Tibial nerve (tissue), 4 donors: ENCODE measurements at regions not wholly inside any gene's neighbourhood (a gene's known extent, or its start where the extent isn't known, plus 50 kb on each side); places are given as distances from the start of the nearest gene placed in this dataset.
A peak's percentile ranks its signal among the peaks of the same experiment; 100 is the strongest.

Experiments
- DNase-seq, 2 donors: peaks; one replicate each; pipeline ENCODE4 v3.0.0-alpha.2; 2019; ENCODE audit warnings: low spot score in 2 of 2
- H3K27ac ChIP-seq, 4 donors: fragments of 200-600 bp; sonication (generic) in 3 of 4; one replicate each; pipeline ENCODE4 v1.5.1; 2017 to 2019; ENCODE audit warnings: mild to moderate bottlenecking in 1 of 4
- H3K27me3 ChIP-seq, 2 donors: fragments of 200-600 bp; sonication (generic) in 1 of 2; one replicate each; pipeline versions ENCODE4 v1.5.1 to v1.6.0; 2017 to 2019
- H3K36me3 ChIP-seq, 3 donors: fragments of 200-600 bp; sonication (generic); one replicate each; pipeline ENCODE4 v1.5.1; 2018 to 2019
- H3K4me1 ChIP-seq, 4 donors: fragments of 200-600 bp; sonication (generic) in 3 of 4; one replicate each; pipeline ENCODE4 v1.5.1; 2017 to 2019
- H3K4me3 ChIP-seq, 4 donors: fragments of 200-600 bp; sonication (generic) in 3 of 4; one replicate each; pipeline ENCODE4 v1.5.1; 2017 to 2019; ENCODE audit warnings: mild to moderate bottlenecking in 1 of 4, moderate library complexity in 1 of 4
- H3K9me3 ChIP-seq, 4 donors: fragments of 200-600 bp; sonication (generic) in 3 of 4; one replicate each; pipeline ENCODE4 v1.5.1; 2017 to 2019
- CTCF ChIP-seq, 5 experiments: fragments of 200-600 bp in 3 of 5; fragments of 450-650 bp in 2 of 5; sonication (generic) in 3 of 5; IDR thresholded peaks; one replicate each; pipeline ENCODE4 v1.5.1; 2016 to 2019; ENCODE audit warnings: antibody characterized with exemption in 5 of 5, mild to moderate bottlenecking in 3 of 5, moderate library complexity in 2 of 5
- EP300 ChIP-seq, 2 donors: sonication (generic); formaldehyde crosslinking; IDR thresholded peaks; one replicate each; pipeline ENCODE4 v1.6.1; 2017; ENCODE audit warnings: antibody characterized with exemption in 2 of 2, mild to moderate bottlenecking in 1 of 2
- POLR2A ChIP-seq, 2 donors: fragments of 450-650 bp; IDR thresholded peaks; one replicate each; pipeline ENCODE4 v1.6.1; 2017; ENCODE audit warnings: antibody characterized with exemption in 2 of 2, mild to moderate bottlenecking in 2 of 2, moderate library complexity in 2 of 2
- WGBS, 2 donors: methylation state at CpG; one replicate each; pipeline ENCODE4 v1.1.5; 2018; 5-methylcytosine and 5-hydroxymethylcytosine counted together

GRCh38 chr14:58733451-58734208 lies 95.9 kb downstream of the DACT1 start:
- Histone ChIP-seq H3K4me1 (peaks cover 0 to 21% (median 0%) of the 10 kb centered on the region in 4 donors), H3K27ac (no peak overlapping the region), H3K9me3 (no peaks in the 10 kb centered on the region), H3K4me3 (no peak overlapping the region), H3K27me3 (no peaks in the 10 kb centered on the region), H3K36me3 (no peaks in the 10 kb centered on the region)
- no peak for DNase-seq
- 84 to 87% methylated on average over 1 of the region's 1 CpG for WGBS, 2 donors
- no peak for TF ChIP-seq POLR2A (IDR thresholded peaks at IDR 0.05)
- TF ChIP-seq EP300 (IDR thresholded peaks at IDR 0.05), result no peak
- TF ChIP-seq CTCF (IDR thresholded peaks at IDR 0.05), result no peak

GRCh38 chr14:58735596-58735995 lies 97.8 kb downstream of the DACT1 start:
- peaks cover 0 to 41% (median 0%) of the 10 kb centered on the region in 4 donors for H3K4me1 ChIP-seq
- H3K4me3 ChIP-seq, result no peak overlapping the region
- TF ChIP-seq EP300 (IDR thresholded peaks at IDR 0.05) (peak in 1 of 2 donors; percentile 18), POLR2A (IDR thresholded peaks at IDR 0.05) (no peak), CTCF (IDR thresholded peaks at IDR 0.05) (no peak)
- 77 to 85% methylated on average over 4 of the region's 4 CpGs for WGBS, 2 donors
- H3K9me3 ChIP-seq, result no peaks in the 10 kb centered on the region
- no peaks in the 10 kb centered on the region for H3K36me3 ChIP-seq
- H3K27ac ChIP-seq, result no peak overlapping the region
- no peak for DNase-seq
- H3K27me3 ChIP-seq, result no peaks in the 10 kb centered on the region

- H3K4me1 ChIP-seq, result peaks cover 0 to 34% (median 0%) of the 10 kb centered on the region in 4 donors
- H3K27ac ChIP-seq, result no peak overlapping the region
- no peaks in the 10 kb centered on the region for H3K9me3 ChIP-seq
- TF ChIP-seq CTCF (IDR thresholded peaks at IDR 0.05), result no peak
- TF ChIP-seq POLR2A (IDR thresholded peaks at IDR 0.05), result no peak
- TF ChIP-seq EP300 (IDR thresholded peaks at IDR 0.05), result no peak
- H3K27me3 ChIP-seq, result no peaks in the 10 kb centered on the region
- H3K36me3 ChIP-seq, result no peaks in the 10 kb centered on the region
- H3K4me3 ChIP-seq, result no peak overlapping the region
- WGBS, 2 donors, result 66 to 77% methylated on average over 4 of the region's 4 CpGs
- DNase-seq, result no peak
Observed at GRCh38 chr14:58736606-58737005, 98.8 kb downstream of the DACT1 start.

- no peaks in the 10 kb centered on the region for H3K27me3 ChIP-seq
- TF ChIP-seq POLR2A (IDR thresholded peaks at IDR 0.05) (no peak), CTCF (IDR thresholded peaks at IDR 0.05) (no peak), EP300 (IDR thresholded peaks at IDR 0.05) (no peak)
- no peak for DNase-seq
- no peaks in the 10 kb centered on the region for H3K9me3 ChIP-seq
- WGBS, 2 donors, result 89 to 94% methylated on average over 5 of the region's 5 CpGs
- H3K36me3 ChIP-seq, result no peaks in the 10 kb centered on the region
- no peak overlapping the region for H3K27ac ChIP-seq
- peaks cover 0 to 25% (median 0%) of the 10 kb centered on the region in 4 donors for H3K4me1 ChIP-seq
- H3K4me3 ChIP-seq, result no peak overlapping the region
Observed at GRCh38 chr14:58737511-58737910, 99.7 kb downstream of the DACT1 start.

- no peak overlapping the region for H3K27ac ChIP-seq
- no peaks in the 10 kb centered on the region for H3K27me3 ChIP-seq
- no peaks in the 10 kb centered on the region for H3K9me3 ChIP-seq
- H3K4me1 ChIP-seq, result peaks cover 0 to 25% (median 0%) of the 10 kb centered on the region in 4 donors
- DNase-seq, result no peak
- H3K4me3 ChIP-seq, result no peak overlapping the region
- WGBS, 2 donors, result 62 to 89% methylated on average over 3 of the region's 3 CpGs
- TF ChIP-seq CTCF (IDR thresholded peaks at IDR 0.05), result no peak
- TF ChIP-seq POLR2A (IDR thresholded peaks at IDR 0.05), result no peak
- no peak for TF ChIP-seq EP300 (IDR thresholded peaks at IDR 0.05)
- no peaks in the 10 kb centered on the region for H3K36me3 ChIP-seq
Observed at GRCh38 chr14:58738189-58738836, 100.6 kb downstream of the DACT1 start.
